Heart right ventricle (tissue), 16 donors: ENCODE measurements at regions not wholly inside any gene's neighbourhood (a gene's known extent, or its start where the extent isn't known, plus 50 kb on each side); places are given as distances from the start of the nearest gene placed in this dataset.

Experiments used
- ATAC-seq, 8 donors: fragments of 200-7000 bp; cut with Tn5 transposase; one replicate each; pipeline ENCODE4 v1.9.1; 2020; ENCODE audit warnings: mild to moderate bottlenecking in 8 of 8, moderate library complexity in 8 of 8, moderate number of reproducible peaks in 1 of 8
- DNase-seq, 2 donors: peaks; one replicate each; pipeline ENCODE4 v3.0.0-alpha.2; 2020
- H3K27ac ChIP-seq, 10 donors: fragments of 200-600 bp; sonication (generic) in 2 of 10; one replicate each; pipeline versions ENCODE4 v1.5.0 to v1.8.0; 2020 to 2022; ENCODE audit warnings: mild to moderate bottlenecking in 3 of 10
- H3K27me3 ChIP-seq, 7 donors: fragments of 200-600 bp; one replicate each; pipeline ENCODE4 v1.8.0; 2021 to 2022; ENCODE audit warnings: mild to moderate bottlenecking in 2 of 7
- H3K36me3 ChIP-seq, 9 donors: fragments of 200-600 bp; sonication (generic) in 1 of 9; one replicate each; pipeline versions ENCODE4 v1.5.0 to v1.8.0; 2020 to 2022; ENCODE audit warnings: mild to moderate bottlenecking in 2 of 9
- H3K4me1 ChIP-seq, 9 donors: fragments of 200-600 bp; sonication (generic) in 1 of 9; one replicate each; pipeline versions ENCODE4 v1.5.0 to v1.8.0; 2020 to 2022; ENCODE audit warnings: mild to moderate bottlenecking in 4 of 9
- H3K4me3 ChIP-seq, 10 donors: fragments of 200-600 bp; sonication (generic) in 2 of 10; one replicate each; pipeline versions ENCODE4 v1.5.0 to v1.8.0; 2020 to 2022; ENCODE audit warnings: mild to moderate bottlenecking in 7 of 10, moderate library complexity in 2 of 10
- H3K9me3 ChIP-seq, 11 donors: fragments of 200-600 bp in 10 of 11; sonication (generic) in 2 of 11; one replicate each; pipeline versions ENCODE4 v1.5.0 to v1.8.0; 2013 to 2022; ENCODE audit warnings: mild to moderate bottlenecking in 2 of 11, control low read depth in 1 of 11, moderate library complexity in 1 of 11
- WGBS, 2 donors: extraction: QIAGEN DNeasy Blood & Tissue Kit; methylation state at CpG; one replicate each; pipeline ENCODE4 v1.1.7; 2013; ENCODE audit warnings: inconsistent platforms in 1 of 2; 5-methylcytosine and 5-hydroxymethylcytosine counted together
- intact Hi-C, 10 donors: fragments of 100-400 bp; cut with DNase I; formaldehyde crosslinking; loops; one replicate each; pipeline versions ENCODE4 v1.11.1 to v1.14.2; 2022
- TF ChIP-seq, protein P1 (sequence below), 9 donors: fragments of 200-600 bp; sonication (generic) in 2 of 9; IDR thresholded peaks; one replicate each; pipeline versions ENCODE4 v1.5.0 to v1.8.0; 2021 to 2022; ENCODE audit warnings: antibody characterized with exemption in 9 of 9, mild to moderate bottlenecking in 5 of 9, moderate library complexity in 1 of 9
- donor health status: Arrhythmogenic right ventricular cardiomyopathy.
- donor health status: ischemic (EF 13 %, LVEDD 7.1; RV severe dilation, severe dysfunction).
- donor health status: healthy with polysubstance abuse.
- donor health status: DM: no; HTN: yes; CAD: no.
- donor health status: DM: no; HTN: no; CAD: no.
- donor health status: ischemic (EF 25% LVEDD 6.9; RV normal size, moderate dysfunction).
- donor health status: ischemic (EF 25% LVEDD 5.7; RV mildly dilated, moderate dysfunction).
- donor health status: healthy.
- donor health status: DM: yes; HTN: yes; CAD: no.
- donor health status: Ischemic cardiomyopathy.
- donor health status: ischemic (EF 35%, LVEDD 5.7; RV mildly dilated, moderate dysfunction).
- donor health status: nonischemic (EF 11% LVEDD 7.7; RV severe dilation, severe dysfunction).
- donor health status: DM: yes; HTN: yes; CAD: no.
- donor health status: PGD.
- donor health status: ischemic (EF 29% LVEDD 5.4; RV normal size, mild dysfunction).
- donor health status: nonischemic (EF 23%, LVEDD 6.1; RV moderate dilation, normal function).

DNA sequence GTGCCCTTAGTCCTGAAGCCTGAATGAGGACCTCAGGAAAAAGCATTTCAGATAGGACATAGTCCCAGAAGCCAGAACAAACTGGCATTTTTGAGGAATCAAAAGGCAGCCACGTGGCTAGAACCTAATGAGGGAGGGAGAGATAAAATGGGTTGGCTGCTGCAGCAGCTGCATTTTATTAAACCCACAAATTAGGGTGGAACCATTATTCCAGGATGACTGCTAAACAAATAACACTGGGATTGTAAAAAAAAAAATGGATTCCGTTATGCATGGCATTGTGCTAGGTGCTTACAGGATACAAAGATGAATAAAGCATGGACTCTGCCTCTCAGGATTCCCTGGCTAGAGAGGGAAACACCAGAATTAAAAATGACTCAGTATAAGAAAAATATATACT lies 141.5 kb downstream of the SATB1 start:
- peaks cover 0 to 8% (median 0%) of the 10 kb centered on the region in 9 donors for H3K4me1 ChIP-seq
- no peak for DNase-seq
- WGBS, 2 donors = 64 to 73% methylated on average over 2 of the region's 2 CpGs

DNA sequence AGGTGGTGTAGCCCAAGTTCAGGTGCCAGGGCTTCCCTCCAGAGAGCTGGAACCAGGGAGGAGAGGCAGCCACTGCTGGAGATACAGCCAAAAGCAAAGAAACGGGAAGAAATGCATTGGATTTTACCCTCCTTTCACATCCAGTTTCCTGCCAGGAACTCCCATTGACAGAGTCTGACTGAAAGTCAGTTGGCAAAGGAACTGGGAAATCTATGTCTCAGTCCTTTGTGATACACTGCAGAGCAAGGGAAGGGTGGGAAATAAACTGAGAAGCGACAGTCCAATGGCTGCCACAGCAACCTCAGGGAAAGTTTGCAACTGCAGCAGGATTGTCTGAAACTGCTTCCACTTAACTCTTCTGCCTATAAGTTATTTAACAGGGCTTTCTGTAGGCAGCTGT lies 142.6 kb downstream of the SATB1 start:
- TF ChIP-seq, protein P1, sequence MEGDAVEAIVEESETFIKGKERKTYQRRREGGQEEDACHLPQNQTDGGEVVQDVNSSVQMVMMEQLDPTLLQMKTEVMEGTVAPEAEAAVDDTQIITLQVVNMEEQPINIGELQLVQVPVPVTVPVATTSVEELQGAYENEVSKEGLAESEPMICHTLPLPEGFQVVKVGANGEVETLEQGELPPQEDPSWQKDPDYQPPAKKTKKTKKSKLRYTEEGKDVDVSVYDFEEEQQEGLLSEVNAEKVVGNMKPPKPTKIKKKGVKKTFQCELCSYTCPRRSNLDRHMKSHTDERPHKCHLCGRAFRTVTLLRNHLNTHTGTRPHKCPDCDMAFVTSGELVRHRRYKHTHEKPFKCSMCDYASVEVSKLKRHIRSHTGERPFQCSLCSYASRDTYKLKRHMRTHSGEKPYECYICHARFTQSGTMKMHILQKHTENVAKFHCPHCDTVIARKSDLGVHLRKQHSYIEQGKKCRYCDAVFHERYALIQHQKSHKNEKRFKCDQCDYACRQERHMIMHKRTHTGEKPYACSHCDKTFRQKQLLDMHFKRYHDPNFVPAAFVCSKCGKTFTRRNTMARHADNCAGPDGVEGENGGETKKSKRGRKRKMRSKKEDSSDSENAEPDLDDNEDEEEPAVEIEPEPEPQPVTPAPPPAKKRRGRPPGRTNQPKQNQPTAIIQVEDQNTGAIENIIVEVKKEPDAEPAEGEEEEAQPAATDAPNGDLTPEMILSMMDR (IDR thresholded peaks at IDR 0.05) = no peak
- peaks cover 0 to 8% (median 0%) of the 10 kb centered on the region in 9 donors for H3K4me1 ChIP-seq
- H3K36me3 ChIP-seq = no peaks in the 10 kb centered on the region
- DNase-seq (no peak), ATAC-seq (no peak)
- intact Hi-C loops = no loop called here
- no peak overlapping the region for H3K27ac ChIP-seq
- no peaks in the 10 kb centered on the region for H3K27me3 ChIP-seq
- WGBS, 2 donors = 24 to 25% methylated on average over 2 of the region's 2 CpGs
- H3K4me3 ChIP-seq = no peak overlapping the region
- no peaks in the 10 kb centered on the region for H3K9me3 ChIP-seq

More for the DNA sequence above, 141.5 kb downstream of the SATB1 start:
- intact Hi-C loops = no loop called here
- TF ChIP-seq, protein P1 (IDR thresholded peaks at IDR 0.05) = no peak
- no peaks in the 10 kb centered on the region for H3K9me3 ChIP-seq
- H3K4me3 ChIP-seq = no peak overlapping the region
- no peak overlapping the region for H3K27ac ChIP-seq
- no peaks in the 10 kb centered on the region for H3K27me3 ChIP-seq
- H3K36me3 ChIP-seq = no peaks in the 10 kb centered on the region
- no peak for ATAC-seq

DNA sequence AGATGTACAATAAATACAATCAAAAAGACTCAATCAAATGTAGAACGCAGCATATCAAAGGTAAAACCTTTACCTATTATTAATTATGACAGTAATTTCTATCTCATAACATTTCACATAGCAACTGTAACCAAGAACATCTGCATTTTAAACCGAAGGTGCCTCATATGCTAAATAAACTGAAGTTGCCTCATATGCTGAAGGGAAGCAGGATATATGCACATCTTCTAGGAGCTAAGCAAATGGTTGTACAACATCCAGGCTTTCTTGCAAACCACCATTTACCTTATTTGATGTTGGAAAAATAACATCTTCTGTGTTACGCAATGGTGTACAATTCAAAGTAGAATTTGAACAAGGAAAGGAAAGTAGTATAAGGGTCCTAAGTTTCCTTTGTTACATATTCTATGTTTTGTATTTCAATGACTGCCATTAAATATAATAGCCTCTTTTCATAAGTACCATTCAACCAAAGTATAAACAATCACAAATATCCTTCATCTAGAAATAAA lies 145.9 kb downstream of the SATB1 start:
- TF ChIP-seq, protein P1 (IDR thresholded peaks at IDR 0.05) = no peak
- ATAC-seq = no peak
- Histone ChIP-seq H3K4me1 (peaks cover 0 to 8% (median 0%) of the 10 kb centered on the region in 9 donors), H3K4me3 (no peak overlapping the region), H3K9me3 (no peaks in the 10 kb centered on the region), H3K27me3 (no peaks in the 10 kb centered on the region), H3K27ac (no peak overlapping the region), H3K36me3 (no peaks in the 10 kb centered on the region)
- WGBS, 2 donors = 89 to 92% methylated on average over 3 of the region's 3 CpGs
- intact Hi-C loops = no loop called here
- no peak for DNase-seq

DNA sequence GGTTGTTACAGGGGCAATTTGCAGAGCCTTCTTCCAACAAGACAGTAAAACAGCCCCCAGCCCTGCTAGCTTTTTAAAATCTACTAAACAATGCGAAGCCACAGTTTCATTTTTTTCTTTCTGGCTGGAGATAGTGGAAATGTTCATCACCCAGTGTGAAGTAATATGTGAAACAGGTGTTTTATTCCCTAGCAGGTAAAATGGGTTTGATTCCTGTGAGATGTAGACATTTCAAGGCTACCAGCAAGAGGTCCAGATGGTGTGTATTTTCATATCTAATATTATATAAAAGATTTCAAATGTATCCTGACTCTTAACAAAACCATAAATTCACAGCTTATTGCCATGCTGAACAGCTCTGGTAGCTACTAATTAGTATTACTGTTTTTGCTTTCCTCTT lies 160.3 kb downstream of the SATB1 start:
- 83 to 87% methylated on average over 1 of the region's 1 CpG for WGBS, 2 donors
- TF ChIP-seq, protein P1 (IDR thresholded peaks at IDR 0.05) = no peak
- DNase-seq (no peak), ATAC-seq (no peak)
- H3K27ac ChIP-seq = no peak overlapping the region
- no peak overlapping the region for H3K4me3 ChIP-seq
- no peaks in the 10 kb centered on the region for H3K27me3 ChIP-seq
- intact Hi-C loops = no loop called here
- H3K4me1 ChIP-seq = no peaks in the 10 kb centered on the region
- H3K36me3 ChIP-seq = no peaks in the 10 kb centered on the region
- peaks cover 0 to under 1% (median 0%) of the 10 kb centered on the region in 11 donors for H3K9me3 ChIP-seq
